ENCODE measurements at regions not wholly inside any gene's neighbourhood (a gene's known extent, or its start where the extent isn't known, plus 50 kb on each side); places are given as distances from the start of the nearest gene placed in this dataset.

GRCh38 chr1:168381850-168382249 lies 101.2 kb downstream of the TBX19 start:
- TF ChIP-seq NRF1 (conservative IDR thresholded peaks at IDR 0.05; ENCODE audit: low read depth, low read length) (no peak), RAD51 (IDR thresholded peaks at IDR 0.05) (no peak), RB1 (IDR thresholded peaks at IDR 0.05; ENCODE audit: borderline replicate concordance) (no peak), NFYB (IDR thresholded peaks at IDR 0.05; ENCODE audit: insufficient read depth, low read depth, low read length) (no peak), ZBTB4 (CRISPR knock-in tag; IDR thresholded peaks at IDR 0.05) (no peak), KDM1A (IDR thresholded peaks at IDR 0.05; ENCODE audit: borderline replicate concordance) (no peak)

All from GM12878 (cell line).